H9 (cell line): ENCODE measurements at regions not wholly inside any gene's neighbourhood (a gene's known extent, or its start where the extent isn't known, plus 50 kb on each side); places are given as distances from the start of the nearest gene placed in this dataset.
A peak's percentile ranks its signal among the peaks of the same experiment; 100 is the strongest.

Experiments used
- DNase-seq: peaks from one replicate; pipeline ENCODE4 v3.0.0-alpha.2; 2017
- H2AFZ ChIP-seq: one replicate; pipeline ENCODE4 v1.6.1; 2013; ENCODE audit warnings: mild to moderate bottlenecking, low read length, control low read depth, moderate library complexity
- H2AK5ac ChIP-seq: 2 replicates; pipeline ENCODE4 v1.6.1; 2013; ENCODE audit warnings: low read length, control low read depth, mixed read lengths; ENCODE audit not compliant: insufficient read length
- H2BK120ac ChIP-seq: one replicate; pipeline ENCODE4 v1.6.1; 2013; ENCODE audit warnings: low read depth, mild to moderate bottlenecking, low read length, control low read depth, inconsistent platforms; ENCODE audit not compliant: poor library complexity, severe bottlenecking
- H2BK12ac ChIP-seq: 2 replicates; pipeline ENCODE4 v1.6.1; 2013; ENCODE audit warnings: low read length, control low read depth, mixed read lengths, low read depth; ENCODE audit not compliant: insufficient read length
- H2BK15ac ChIP-seq: 2 replicates; pipeline ENCODE4 v1.6.1; 2013; ENCODE audit warnings: low read depth, low read length, control low read depth
- H2BK20ac ChIP-seq: one replicate; pipeline ENCODE4 v1.6.1; 2013; ENCODE audit warnings: low read depth, mild to moderate bottlenecking, low read length, control low read depth, inconsistent platforms; ENCODE audit not compliant: poor library complexity, severe bottlenecking
- H2BK5ac ChIP-seq: 2 replicates; pipeline ENCODE4 v1.6.1; 2013; ENCODE audit warnings: low read length, control low read depth, mixed read lengths; ENCODE audit not compliant: insufficient read length
- H3K14ac ChIP-seq: 2 replicates; pipeline ENCODE4 v1.6.1; 2013; ENCODE audit warnings: low read length, control low read depth; ENCODE audit not compliant: insufficient read depth
- H3K18ac ChIP-seq: 2 replicates; pipeline ENCODE4 v1.6.1; 2013; ENCODE audit warnings: low read depth, mild to moderate bottlenecking, mixed read lengths, low read length, control low read depth; ENCODE audit not compliant: insufficient read length
- H3K23ac ChIP-seq: 2 replicates; pipeline ENCODE4 v1.6.1; 2013; ENCODE audit warnings: low read length, control low read depth, mixed read lengths, low read depth; ENCODE audit not compliant: insufficient read length
- H3K23me2 ChIP-seq: 2 replicates; pipeline ENCODE4 v1.6.1; 2013; ENCODE audit warnings: low read depth, mild to moderate bottlenecking, mixed read lengths, low read length, control low read depth; ENCODE audit not compliant: insufficient read length, poor library complexity, severe bottlenecking
- H3K27ac ChIP-seq: 2 replicates; pipeline ENCODE4 v1.5.1; 2013; ENCODE audit warnings: low read length, control low read depth, mixed read lengths, low read depth; ENCODE audit not compliant: insufficient read length
- H3K27me3 ChIP-seq: 2 replicates; pipeline ENCODE4 v1.6.1; 2013; ENCODE audit warnings: low read length, control low read depth, inconsistent platforms; ENCODE audit not compliant: insufficient read depth
- H3K4ac ChIP-seq: 2 replicates; pipeline ENCODE4 v1.6.1; 2013; ENCODE audit warnings: low read depth, mild to moderate bottlenecking, control low read depth, inconsistent platforms, low read length, moderate library complexity
- H3K4me1 ChIP-seq: 2 replicates; pipeline ENCODE4 v1.6.1; 2013; ENCODE audit warnings: low read length, control low read depth, inconsistent platforms; ENCODE audit not compliant: insufficient read depth
- H3K4me2 ChIP-seq: 2 replicates; pipeline ENCODE4 v1.6.1; 2013; ENCODE audit warnings: low read length, control low read depth, mixed read lengths; ENCODE audit not compliant: insufficient read length, insufficient read depth
- H3K56ac ChIP-seq: 2 replicates; pipeline ENCODE4 v1.6.1; 2013; ENCODE audit warnings: low read depth, mild to moderate bottlenecking, mixed read lengths, low read length, control low read depth; ENCODE audit not compliant: insufficient read length
- H3K79me1 ChIP-seq: 2 replicates; pipeline ENCODE4 v1.6.1; 2013; ENCODE audit warnings: low read depth, mild to moderate bottlenecking, moderate library complexity, low read length, control low read depth, inconsistent platforms; ENCODE audit not compliant: insufficient read depth, poor library complexity, severe bottlenecking
- H3K79me2 ChIP-seq: 2 replicates; pipeline ENCODE4 v1.6.1; 2013; ENCODE audit warnings: low read length, control low read depth, inconsistent platforms; ENCODE audit not compliant: insufficient read depth
- H3K9ac ChIP-seq: 2 replicates; pipeline ENCODE4 v1.6.1; 2013; ENCODE audit warnings: low read length, control low read depth, mixed read lengths; ENCODE audit not compliant: insufficient read length; ENCODE audit errors: extremely low read depth
- H3K9me3 ChIP-seq: one replicate; pipeline ENCODE4 v1.6.1; 2013; ENCODE audit warnings: low read depth, low read length, inconsistent platforms; ENCODE audit not compliant: control insufficient read depth
- H3T11ph ChIP-seq: one replicate; pipeline ENCODE4 v1.6.1; 2013; ENCODE audit warnings: mild to moderate bottlenecking, low read length, control low read depth, inconsistent platforms
- H4K20me1 ChIP-seq: one replicate; pipeline ENCODE4 v1.6.1; 2013; ENCODE audit not compliant: control insufficient read depth, insufficient read length, insufficient read depth
- H4K5ac ChIP-seq: 2 replicates; pipeline ENCODE4 v1.6.1; 2013; ENCODE audit warnings: low read depth, mild to moderate bottlenecking, mixed read lengths, low read length, control low read depth; ENCODE audit not compliant: insufficient read length
- H4K8ac ChIP-seq: replicated peaks from 2 replicates; pipeline ENCODE4 v1.6.1; 2013; ENCODE audit warnings: low read length, control low read depth, mixed read lengths, low read depth; ENCODE audit not compliant: insufficient read length
- H4K91ac ChIP-seq: 2 replicates; pipeline ENCODE4 v1.6.1; 2013; ENCODE audit warnings: low read depth, mild to moderate bottlenecking, moderate library complexity, mixed read lengths, low read length, control low read depth; ENCODE audit not compliant: insufficient read length
- H3K27ac Mint-ChIP-seq, 3 experiments: 2 replicates in 2 of 3; 3 replicates in 1 of 3; pipeline ENCODE4 v1.8.0; 2020 to 2021; ENCODE audit warnings: mixed read lengths in 3 of 3, mild to moderate bottlenecking in 1 of 3, moderate library complexity in 1 of 3
- H3K27me3 Mint-ChIP-seq: 2 replicates; pipeline ENCODE4 v1.8.0; 2021; ENCODE audit warnings: low read depth, mild to moderate bottlenecking, moderate library complexity, mixed read lengths
- H3K36me3 Mint-ChIP-seq, 3 experiments: 2 replicates in 2 of 3; 3 replicates in 1 of 3; pipeline ENCODE4 v1.8.0; 2020 to 2021; ENCODE audit warnings: low read depth in 3 of 3, mixed read lengths in 3 of 3; ENCODE audit not compliant: insufficient read depth in 1 of 3
- H3K4me1 Mint-ChIP-seq, 2 experiments: 2 replicates each; pipeline ENCODE4 v1.8.0; 2020; ENCODE audit warnings: mixed read lengths in 2 of 2
- H3K4me3 Mint-ChIP-seq, 2 experiments: 2 replicates in 1 of 2; 3 replicates in 1 of 2; pipeline ENCODE4 v1.8.0; 2020 to 2021; ENCODE audit warnings: mild to moderate bottlenecking in 2 of 2, mixed read lengths in 2 of 2, moderate library complexity in 1 of 2
- H3K9me3 Mint-ChIP-seq, 2 experiments: 2 replicates in 1 of 2; 3 replicates in 1 of 2; pipeline ENCODE4 v1.8.0; 2020; ENCODE audit warnings: mild to moderate bottlenecking in 2 of 2, mixed read lengths in 2 of 2, moderate library complexity in 1 of 2
- WGBS: extraction: QIAGEN DNeasy Blood & Tissue Kit; methylation state at CpG from one replicate; pipeline ENCODE4 v1.1.7; 2013; ENCODE audit warnings: missing lambda C conversion rate, low lambda C conversion rate, mixed read lengths; ENCODE audit not compliant: insufficient read length; ENCODE audit errors: extremely low coverage; 5-methylcytosine and 5-hydroxymethylcytosine counted together
- TF ChIP-seq, protein P1 (sequence below): fragments of 200-600 bp; sonication (generic); conservative IDR thresholded peaks from 3 replicates; pipeline ENCODE4 v1.8.0; 2021; ENCODE audit warnings: antibody characterized with exemption, mild to moderate bottlenecking

DNA sequence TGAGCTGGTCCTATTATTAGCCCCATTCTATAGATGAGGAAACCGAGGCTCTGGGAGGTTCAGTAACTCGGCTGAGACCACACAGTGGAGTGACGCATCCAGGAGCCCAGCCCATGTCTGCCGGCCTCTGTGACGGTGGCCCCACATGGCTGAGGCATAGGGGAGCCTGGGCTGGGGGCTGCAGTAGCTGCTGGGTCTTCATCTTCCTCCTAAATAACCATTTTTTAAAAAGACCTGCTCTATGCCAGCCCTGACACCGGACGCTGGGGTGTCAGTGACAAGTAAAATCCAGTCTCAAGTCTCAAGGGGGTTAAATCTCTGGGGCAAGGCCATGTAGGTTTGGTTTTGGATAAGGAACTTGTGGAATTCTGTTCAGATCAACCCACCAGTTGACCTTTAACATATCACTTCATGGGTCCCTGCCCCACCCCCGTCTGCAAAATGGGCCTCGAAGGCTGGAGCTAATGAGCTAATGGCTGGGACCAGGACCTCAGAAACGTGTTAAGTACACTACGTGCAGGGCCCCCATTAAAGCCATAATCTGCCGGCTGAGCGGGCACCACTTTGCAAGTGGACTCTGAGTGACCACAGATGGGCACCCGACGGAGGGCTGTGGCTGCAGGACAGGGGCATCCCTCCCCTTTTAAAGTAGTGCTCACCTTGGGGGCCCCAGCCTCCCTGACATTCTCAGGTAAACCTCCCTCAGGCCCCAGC lies 136.5 kb upstream of the UNC5B start:
- Histone ChIP-seq H4K8ac (no peak overlapping the region), H3K23ac (no peak overlapping the region), H2AK5ac (no peak overlapping the region), H2BK120ac (no peak overlapping the region), H3K4ac (no peak overlapping the region), H3K27ac (no peak overlapping the region), H3K27me3 (no peaks in the 10 kb centered on the region), H4K20me1 (no peaks in the 10 kb centered on the region), H3K4me1 (peaks cover 2% of the 10 kb centered on the region; the same call in 1 of the 2 replicates), H4K5ac (no peak overlapping the region), H3K56ac (no peak overlapping the region), H2BK20ac (no peak overlapping the region), H3K9me3 (no peaks in the 10 kb centered on the region), H3K23me2 (no peaks in the 10 kb centered on the region), H2BK5ac (no peak overlapping the region), H2BK12ac (no peak overlapping the region), H3K79me2 (no peaks in the 10 kb centered on the region), H3K9ac (no peak overlapping the region), H2BK15ac (no peak overlapping the region), H3K79me1 (no peaks in the 10 kb centered on the region), H3K18ac (no peak overlapping the region), H3T11ph (no peak overlapping the region), H3K14ac (no peak overlapping the region), H2AFZ (no peak overlapping the region), H4K91ac (no peak overlapping the region), H3K4me2 (no peak overlapping the region)
- WGBS: no CpG with 5 or more reads among the region's 15 CpGs
- Mint-ChIP-seq H3K27me3 (peaks cover 31% of the 10 kb centered on the region), H3K27ac (no peak overlapping the region), H3K9me3 (no peaks in the 10 kb centered on the region), H3K4me1 (peaks cover 34 to 39% of the 10 kb centered on the region in 2 experiments), H3K36me3 (no peaks in the 10 kb centered on the region; a peak in 1 of 7 replicates), H3K4me3 (no peak overlapping the region)
- TF ChIP-seq, protein P1, sequence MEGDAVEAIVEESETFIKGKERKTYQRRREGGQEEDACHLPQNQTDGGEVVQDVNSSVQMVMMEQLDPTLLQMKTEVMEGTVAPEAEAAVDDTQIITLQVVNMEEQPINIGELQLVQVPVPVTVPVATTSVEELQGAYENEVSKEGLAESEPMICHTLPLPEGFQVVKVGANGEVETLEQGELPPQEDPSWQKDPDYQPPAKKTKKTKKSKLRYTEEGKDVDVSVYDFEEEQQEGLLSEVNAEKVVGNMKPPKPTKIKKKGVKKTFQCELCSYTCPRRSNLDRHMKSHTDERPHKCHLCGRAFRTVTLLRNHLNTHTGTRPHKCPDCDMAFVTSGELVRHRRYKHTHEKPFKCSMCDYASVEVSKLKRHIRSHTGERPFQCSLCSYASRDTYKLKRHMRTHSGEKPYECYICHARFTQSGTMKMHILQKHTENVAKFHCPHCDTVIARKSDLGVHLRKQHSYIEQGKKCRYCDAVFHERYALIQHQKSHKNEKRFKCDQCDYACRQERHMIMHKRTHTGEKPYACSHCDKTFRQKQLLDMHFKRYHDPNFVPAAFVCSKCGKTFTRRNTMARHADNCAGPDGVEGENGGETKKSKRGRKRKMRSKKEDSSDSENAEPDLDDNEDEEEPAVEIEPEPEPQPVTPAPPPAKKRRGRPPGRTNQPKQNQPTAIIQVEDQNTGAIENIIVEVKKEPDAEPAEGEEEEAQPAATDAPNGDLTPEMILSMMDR: no peak
- peak; percentile 22 for DNase-seq
